Adipocyte (in vitro differentiated cells): ENCODE measurements at regions not wholly inside any gene's neighbourhood (a gene's known extent, or its start where the extent isn't known, plus 50 kb on each side); places are given as distances from the start of the nearest gene placed in this dataset.
"Not testable (repeated sequence)": the region's sequence is repeated elsewhere in the genome, so short reads cannot be mapped to it uniquely, and the experiment has no call there.

Source experiments
- DNase-seq: peaks from one replicate; pipeline ENCODE4 v3.0.0-alpha.2; 2015; ENCODE audit warnings: low read depth
- H3K27me3 ChIP-seq: replicated peaks from 2 replicates; pipeline ENCODE4 v1.7.0; 2013; ENCODE audit warnings: mild to moderate bottlenecking, low read length, moderate library complexity; ENCODE audit not compliant: control insufficient read depth, insufficient read depth
- H3K36me3 ChIP-seq: 2 replicates; pipeline ENCODE4 v1.7.0; 2013; ENCODE audit warnings: low read length, mild to moderate bottlenecking, moderate library complexity; ENCODE audit not compliant: control insufficient read depth, insufficient read depth, severe bottlenecking
- H3K4me1 ChIP-seq: 2 replicates; pipeline ENCODE4 v1.7.0; 2013; ENCODE audit warnings: mild to moderate bottlenecking, low read length, moderate library complexity; ENCODE audit not compliant: control insufficient read depth, insufficient read depth
- H3K4me3 ChIP-seq: 2 replicates; pipeline ENCODE4 v1.7.0; 2013; ENCODE audit warnings: mild to moderate bottlenecking, low read length, moderate library complexity
- H3K9ac ChIP-seq: 2 replicates; pipeline ENCODE4 v1.7.0; 2013; ENCODE audit warnings: mild to moderate bottlenecking, low read length, moderate library complexity
- H3K9me3 ChIP-seq: 2 replicates; pipeline ENCODE4 v1.7.0; 2013; ENCODE audit warnings: mild to moderate bottlenecking, low read length, moderate library complexity; ENCODE audit not compliant: control insufficient read depth

- Histone ChIP-seq H3K36me3 (no peaks in the 10 kb centered on the region), H3K27me3 (no peaks in the 10 kb centered on the region), H3K9me3 (peaks cover 46% of the 10 kb centered on the region), H3K4me3 (no peak overlapping the region), H3K4me1 (no peaks in the 10 kb centered on the region), H3K9ac (no peak overlapping the region)
- DNase-seq, result no peak
Observed at GRCh38 chrX:109155161-109155560, 326.7 kb downstream of the GUCY2F start.

GRCh38 chrX:109144173-109144572 lies 337.7 kb downstream of the GUCY2F start:
- H3K9ac ChIP-seq, H3K4me3 ChIP-seq, H3K27me3 ChIP-seq, H3K4me1 ChIP-seq, H3K36me3 ChIP-seq, DNase-seq: not testable (repeated sequence)
- peaks cover 47% of the 10 kb centered on the region for H3K9me3 ChIP-seq

- no peak for DNase-seq
- peaks cover 64% of the 10 kb centered on the region for H3K9me3 ChIP-seq
Observed at GRCh38 chrX:109140463-109140862, 341.4 kb downstream of the GUCY2F start.

GRCh38 chrX:109134777-109135176 lies 347.1 kb downstream of the GUCY2F start:
- Histone ChIP-seq H3K9ac (no peak overlapping the region), H3K36me3 (no peaks in the 10 kb centered on the region), H3K4me3 (no peak overlapping the region), H3K9me3 (peaks cover 51% of the 10 kb centered on the region), H3K4me1 (no peaks in the 10 kb centered on the region), H3K27me3 (no peaks in the 10 kb centered on the region)
- DNase-seq, result no peak

More at GRCh38 chrX:109140463-109140862, 341.4 kb downstream of the GUCY2F start:
- Histone ChIP-seq H3K36me3 (no peaks in the 10 kb centered on the region), H3K4me1 (no peaks in the 10 kb centered on the region), H3K4me3 (no peak overlapping the region), H3K27me3 (no peaks in the 10 kb centered on the region), H3K9ac (no peak overlapping the region)

- no peaks in the 10 kb centered on the region for H3K4me1 ChIP-seq
- no peak for DNase-seq
- no peak overlapping the region for H3K4me3 ChIP-seq
- no peaks in the 10 kb centered on the region for H3K27me3 ChIP-seq
- H3K9me3 ChIP-seq, result peaks cover 13% of the 10 kb centered on the region
- no peaks in the 10 kb centered on the region for H3K36me3 ChIP-seq
- no peak overlapping the region for H3K9ac ChIP-seq
Observed at GRCh38 chrX:109125304-109125703, 356.6 kb downstream of the GUCY2F start.

- no peaks in the 10 kb centered on the region for H3K36me3 ChIP-seq
- H3K27me3 ChIP-seq, result no peaks in the 10 kb centered on the region
- no peak overlapping the region for H3K9ac ChIP-seq
- peaks cover 16% of the 10 kb centered on the region for H3K9me3 ChIP-seq
- no peaks in the 10 kb centered on the region for H3K4me1 ChIP-seq
- no peak for DNase-seq
- no peak overlapping the region for H3K4me3 ChIP-seq
Observed at GRCh38 chrX:109089359-109089758, 353.0 kb upstream of the IRS4 start.

- Histone ChIP-seq H3K27me3 (no peaks in the 10 kb centered on the region), H3K4me1 (no peaks in the 10 kb centered on the region), H3K36me3 (no peaks in the 10 kb centered on the region), H3K9ac (no peak overlapping the region), H3K4me3 (no peak overlapping the region), H3K9me3 (peaks cover 22% of the 10 kb centered on the region)
- no peak for DNase-seq
Observed at GRCh38 chrX:109077788-109078187, 341.4 kb upstream of the IRS4 start.

GRCh38 chrX:109054181-109054581 lies 317.8 kb upstream of the IRS4 start:
- H3K4me3 ChIP-seq, H3K36me3 ChIP-seq, H3K9me3 ChIP-seq, H3K27me3 ChIP-seq, H3K4me1 ChIP-seq, H3K9ac ChIP-seq: not testable (repeated sequence)
- peak; percentile 1 for DNase-seq

GRCh38 chrX:109049903-109050302 lies 313.5 kb upstream of the IRS4 start:
- peaks cover 12% of the 10 kb centered on the region for H3K27me3 ChIP-seq
- peak; percentile 7 for DNase-seq

GRCh38 chrX:109049416-109049815 lies 313.1 kb upstream of the IRS4 start:
- H3K4me1 ChIP-seq, result no peaks in the 10 kb centered on the region
- no peak overlapping the region for H3K4me3 ChIP-seq
- H3K36me3 ChIP-seq, result no peaks in the 10 kb centered on the region
- peaks cover 12% of the 10 kb centered on the region for H3K27me3 ChIP-seq
- no peaks in the 10 kb centered on the region for H3K9me3 ChIP-seq
- no peak overlapping the region for H3K9ac ChIP-seq
- no peak for DNase-seq

More at GRCh38 chrX:109049903-109050302, 313.5 kb upstream of the IRS4 start:
- H3K9ac ChIP-seq, result no peak overlapping the region
- H3K4me3 ChIP-seq, result no peak overlapping the region
- H3K4me1 ChIP-seq, result no peaks in the 10 kb centered on the region
- H3K36me3 ChIP-seq, result no peaks in the 10 kb centered on the region
- H3K9me3 ChIP-seq, result no peaks in the 10 kb centered on the region

GRCh38 chrX:109040057-109040456 lies 303.7 kb upstream of the IRS4 start:
- DNase-seq, result no peak
- no peak overlapping the region for H3K9ac ChIP-seq
- H3K27me3 ChIP-seq, result peaks cover 14% of the 10 kb centered on the region
- H3K4me1 ChIP-seq, result no peaks in the 10 kb centered on the region
- no peaks in the 10 kb centered on the region for H3K9me3 ChIP-seq
- no peaks in the 10 kb centered on the region for H3K36me3 ChIP-seq
- H3K4me3 ChIP-seq, result no peak overlapping the region

GRCh38 chrX:109036624-109037023 lies 300.3 kb upstream of the IRS4 start:
- no peak overlapping the region for H3K4me3 ChIP-seq
- H3K9ac ChIP-seq, result no peak overlapping the region
- no peaks in the 10 kb centered on the region for H3K36me3 ChIP-seq
- DNase-seq, result no peak
- H3K4me1 ChIP-seq, result no peaks in the 10 kb centered on the region
- peaks cover 11% of the 10 kb centered on the region for H3K9me3 ChIP-seq
- peaks cover 6% of the 10 kb centered on the region for H3K27me3 ChIP-seq
